GM06990 (cell line): ENCODE measurements at regions not wholly inside any gene's neighbourhood (a gene's known extent, or its start where the extent isn't known, plus 50 kb on each side); places are given as distances from the start of the nearest gene placed in this dataset.

Source experiments
- DNase-seq: peaks from one replicate; pipeline ENCODE4 v3.0.0-alpha.2; 2011; ENCODE audit not compliant: insufficient read length; ENCODE audit errors: extremely low read depth
- H3K27me3 ChIP-seq: replicated peaks from 2 replicates; pipeline ENCODE4 v1.6.0; 2011; ENCODE audit warnings: low read length; ENCODE audit not compliant: control insufficient read depth, insufficient read depth
- H3K36me3 ChIP-seq: 2 replicates; pipeline ENCODE4 v1.5.1; 2011; ENCODE audit warnings: low read length; ENCODE audit not compliant: control insufficient read depth, insufficient read depth
- H3K4me3 ChIP-seq: replicated peaks from 2 replicates; pipeline ENCODE4 v1.5.1; 2011; ENCODE audit warnings: low read depth, mild to moderate bottlenecking, control low read depth, low read length
- TF ChIP-seq, protein P1 (sequence below): IDR thresholded peaks from 2 replicates; pipeline ENCODE4 v1.5.1; 2011; ENCODE audit warnings: low read length, control low read depth, mild to moderate bottlenecking, inconsistent platforms; ENCODE audit not compliant: insufficient read depth, poor library complexity, severe bottlenecking

DNA sequence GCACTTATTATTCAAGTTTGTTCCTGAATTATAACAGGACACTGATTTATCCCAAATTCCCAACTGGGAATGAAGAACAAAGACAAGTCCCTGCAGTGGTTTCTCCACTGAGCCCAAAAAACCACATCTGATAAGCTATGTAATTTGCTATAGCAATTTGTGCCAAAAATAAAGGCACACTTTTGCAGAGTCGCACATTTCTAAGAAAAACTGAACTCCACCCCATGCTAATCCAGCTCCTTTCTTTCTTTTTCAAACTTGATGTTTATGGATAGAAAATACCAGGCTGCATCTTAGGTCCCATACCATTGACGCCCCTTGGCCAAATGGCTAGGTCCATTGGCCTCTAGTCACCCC lies 170.2 kb upstream of the CITED2 start:
- TF ChIP-seq, protein P1, sequence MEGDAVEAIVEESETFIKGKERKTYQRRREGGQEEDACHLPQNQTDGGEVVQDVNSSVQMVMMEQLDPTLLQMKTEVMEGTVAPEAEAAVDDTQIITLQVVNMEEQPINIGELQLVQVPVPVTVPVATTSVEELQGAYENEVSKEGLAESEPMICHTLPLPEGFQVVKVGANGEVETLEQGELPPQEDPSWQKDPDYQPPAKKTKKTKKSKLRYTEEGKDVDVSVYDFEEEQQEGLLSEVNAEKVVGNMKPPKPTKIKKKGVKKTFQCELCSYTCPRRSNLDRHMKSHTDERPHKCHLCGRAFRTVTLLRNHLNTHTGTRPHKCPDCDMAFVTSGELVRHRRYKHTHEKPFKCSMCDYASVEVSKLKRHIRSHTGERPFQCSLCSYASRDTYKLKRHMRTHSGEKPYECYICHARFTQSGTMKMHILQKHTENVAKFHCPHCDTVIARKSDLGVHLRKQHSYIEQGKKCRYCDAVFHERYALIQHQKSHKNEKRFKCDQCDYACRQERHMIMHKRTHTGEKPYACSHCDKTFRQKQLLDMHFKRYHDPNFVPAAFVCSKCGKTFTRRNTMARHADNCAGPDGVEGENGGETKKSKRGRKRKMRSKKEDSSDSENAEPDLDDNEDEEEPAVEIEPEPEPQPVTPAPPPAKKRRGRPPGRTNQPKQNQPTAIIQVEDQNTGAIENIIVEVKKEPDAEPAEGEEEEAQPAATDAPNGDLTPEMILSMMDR = no peak
- no peaks in the 10 kb centered on the region for H3K27me3 ChIP-seq
- H3K36me3 ChIP-seq = no peaks in the 10 kb centered on the region
- H3K4me3 ChIP-seq = no peak overlapping the region
- DNase-seq = no peak

DNA sequence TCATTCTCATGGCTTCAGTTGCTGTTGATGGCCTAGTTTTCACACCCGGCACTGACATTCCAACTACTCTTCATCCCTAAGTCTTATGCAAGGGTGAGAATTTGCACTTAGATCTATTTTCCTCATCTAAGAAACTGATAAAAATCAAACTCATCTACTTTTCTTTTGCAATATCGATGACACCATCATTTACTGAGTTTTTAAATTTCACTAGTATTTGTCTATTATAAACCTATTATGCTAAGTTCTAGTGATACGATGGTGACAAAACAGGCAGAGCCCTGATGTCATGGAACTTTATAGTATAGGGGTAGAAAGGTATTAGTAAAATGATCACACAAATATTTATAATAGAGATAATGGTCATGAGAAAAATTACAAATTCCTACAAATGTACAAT lies 167.9 kb upstream of the CITED2 start:
- no peaks in the 10 kb centered on the region for H3K27me3 ChIP-seq
- DNase-seq = no peak
- TF ChIP-seq, protein P1 = no peak
- H3K4me3 ChIP-seq = no peak overlapping the region
- no peaks in the 10 kb centered on the region for H3K36me3 ChIP-seq

DNA sequence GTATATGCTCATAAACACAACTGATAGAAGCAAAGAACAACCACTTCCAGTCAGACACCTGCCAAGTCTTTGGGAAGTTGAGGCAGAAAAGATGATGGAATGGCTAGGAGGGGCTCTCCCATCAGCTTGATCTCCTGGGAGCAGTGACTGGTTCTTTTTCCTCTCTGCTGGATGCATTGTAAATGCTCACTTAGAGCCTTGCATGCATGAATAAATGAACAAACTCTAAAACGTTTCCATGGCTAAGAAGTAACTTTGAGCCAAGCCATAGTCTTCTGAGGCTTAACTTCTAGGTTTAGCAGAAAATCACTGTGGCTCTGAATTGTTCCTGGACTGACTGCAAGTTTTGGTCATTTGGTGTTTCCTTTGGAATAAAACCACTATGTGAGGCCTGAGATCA lies 166.4 kb upstream of the CITED2 start:
- no peak for DNase-seq
- H3K4me3 ChIP-seq = no peak overlapping the region
- H3K36me3 ChIP-seq = no peaks in the 10 kb centered on the region
- TF ChIP-seq, protein P1 = no peak
- no peaks in the 10 kb centered on the region for H3K27me3 ChIP-seq

DNA sequence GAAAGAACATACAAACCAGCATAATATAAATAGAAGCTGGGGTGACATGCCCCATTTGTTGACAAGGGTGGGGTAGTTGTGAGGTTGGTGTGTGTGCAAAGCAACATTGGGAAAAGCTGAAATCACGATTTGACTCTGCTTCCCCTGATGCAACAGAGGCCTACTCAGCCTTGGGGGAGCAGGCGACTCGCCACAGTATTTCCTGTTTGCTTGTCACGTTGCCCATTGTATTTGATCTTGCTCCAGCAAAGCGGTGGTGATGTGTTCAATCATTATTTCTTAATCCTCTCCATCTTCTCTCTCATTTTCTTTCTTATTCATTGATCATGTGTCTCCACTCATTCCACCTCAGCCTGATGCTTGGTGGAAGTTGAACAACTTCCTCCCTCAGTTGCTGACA lies 165.8 kb upstream of the CITED2 start:
- Histone ChIP-seq H3K4me3 (no peak overlapping the region), H3K27me3 (no peaks in the 10 kb centered on the region), H3K36me3 (no peaks in the 10 kb centered on the region)
- TF ChIP-seq, protein P1 = no peak
- DNase-seq = no peak

DNA sequence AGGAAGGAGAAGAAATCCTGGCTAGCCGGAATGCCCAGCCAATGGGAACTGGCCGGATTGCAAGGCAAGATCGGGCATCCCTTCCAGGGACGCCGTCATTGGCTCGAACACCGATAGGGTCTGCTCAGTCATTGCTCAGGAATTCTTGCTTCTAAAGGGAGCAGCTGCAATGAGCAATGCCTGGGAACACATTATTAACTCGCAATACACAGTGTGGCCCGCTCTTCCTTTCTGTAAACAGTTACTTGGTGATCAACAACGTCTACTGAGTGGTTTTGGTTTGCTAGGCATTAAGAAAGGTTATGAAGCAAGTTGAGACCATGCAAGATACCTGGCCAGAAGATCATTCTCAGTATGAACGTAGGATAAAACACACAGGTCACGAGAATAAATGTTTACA lies 165.4 kb upstream of the CITED2 start:
- Histone ChIP-seq H3K36me3 (no peaks in the 10 kb centered on the region), H3K4me3 (no peak overlapping the region), H3K27me3 (no peaks in the 10 kb centered on the region)
- DNase-seq = no peak
- TF ChIP-seq, protein P1 = no peak

DNA sequence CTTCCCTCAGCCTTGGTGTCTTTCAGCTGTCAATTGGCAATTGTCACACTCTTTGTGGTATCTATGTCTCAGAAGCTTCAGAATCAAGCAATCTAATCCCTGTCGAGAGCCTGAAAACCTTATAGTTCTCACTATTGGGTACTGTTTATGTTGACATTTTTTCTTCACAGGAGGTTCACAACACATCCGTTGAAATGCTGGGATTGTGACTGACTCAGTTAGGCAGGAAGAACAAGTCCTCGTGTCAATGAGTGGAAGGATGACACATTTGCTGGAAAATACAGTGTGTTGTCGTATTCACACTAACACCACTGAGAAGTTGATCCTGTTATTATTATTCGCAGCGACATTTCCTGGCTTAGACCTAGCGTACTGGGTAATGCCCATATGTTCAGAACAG lies 163.9 kb upstream of the CITED2 start:
- no peaks in the 10 kb centered on the region for H3K27me3 ChIP-seq
- DNase-seq = no peak

More for the DNA sequence above, 163.9 kb upstream of the CITED2 start:
- Histone ChIP-seq H3K36me3 (no peaks in the 10 kb centered on the region), H3K4me3 (no peak overlapping the region)
- TF ChIP-seq, protein P1 = no peak
